ENCODE measurements at regions not wholly inside any gene's neighbourhood (a gene's known extent, or its start where the extent isn't known, plus 50 kb on each side); places are given as distances from the start of the nearest gene placed in this dataset.

- TF ChIP-seq CTCF (IDR thresholded peaks at IDR 0.05; ENCODE audit: low read depth, low read length, poor library complexity, severe bottlenecking): no peak
- no peak for TF ChIP-seq EZH2phosphoT487 (IDR thresholded peaks at IDR 0.05; ENCODE audit: borderline replicate concordance, low read length)
- Histone ChIP-seq H3K27ac (ENCODE audit: low read depth, low read length) (no peak overlapping the region), H3K9me2 (replicated peaks; ENCODE audit: control insufficient read depth, low read length) (no peaks in the 10 kb centered on the region), H3K4me3 (ENCODE audit: low read length) (no peak overlapping the region), H3F3A (ENCODE audit: control insufficient read depth, insufficient read depth) (no peaks in the 10 kb centered on the region), H3K9me3 (ENCODE audit: control insufficient read depth, insufficient read depth, low read length) (no peaks in the 10 kb centered on the region), H3K79me2 (ENCODE audit: control insufficient read depth, low read length) (no peaks in the 10 kb centered on the region), H3K4me1 (ENCODE audit: control insufficient read depth, low read length) (peaks cover 14% of the 10 kb centered on the region), H3K4me2 (ENCODE audit: low read length) (no peak overlapping the region), H3K27me3 (ENCODE audit: control insufficient read depth, low read length) (peaks cover 5% of the 10 kb centered on the region; the same call in 1 of the 2 replicates), H3K36me3 (ENCODE audit: control insufficient read depth, low read length) (no peaks in the 10 kb centered on the region), H4K20me1 (ENCODE audit: control insufficient read depth, insufficient read depth, low read depth, low read length) (no peaks in the 10 kb centered on the region)
Measured at GRCh38 chr11:47911149-47911548, 63.0 kb upstream of the NUP160 start.

- Histone ChIP-seq H3F3A (ENCODE audit: control insufficient read depth, insufficient read depth) (no peaks in the 10 kb centered on the region), H3K27ac (ENCODE audit: low read depth, low read length) (no peak overlapping the region), H4K20me1 (ENCODE audit: control insufficient read depth, insufficient read depth, low read depth, low read length) (no peaks in the 10 kb centered on the region), H3K4me1 (ENCODE audit: control insufficient read depth, low read length) (peaks cover 9% of the 10 kb centered on the region), H3K4me3 (ENCODE audit: low read length) (no peak overlapping the region), H3K9me2 (replicated peaks; ENCODE audit: control insufficient read depth, low read length) (no peaks in the 10 kb centered on the region), H3K4me2 (ENCODE audit: low read length) (no peak overlapping the region), H3K79me2 (ENCODE audit: control insufficient read depth, low read length) (no peaks in the 10 kb centered on the region), H3K27me3 (ENCODE audit: control insufficient read depth, low read length) (peaks cover 5% of the 10 kb centered on the region), H3K36me3 (ENCODE audit: control insufficient read depth, low read length) (no peaks in the 10 kb centered on the region), H3K9me3 (ENCODE audit: control insufficient read depth, insufficient read depth, low read length) (no peaks in the 10 kb centered on the region)
- no peak for TF ChIP-seq CTCF (IDR thresholded peaks at IDR 0.05; ENCODE audit: low read depth, low read length, poor library complexity, severe bottlenecking)
- TF ChIP-seq EZH2phosphoT487 (IDR thresholded peaks at IDR 0.05; ENCODE audit: borderline replicate concordance, low read length): no peak
Measured at GRCh38 chr11:47908198-47908597, 60.0 kb upstream of the NUP160 start.

GRCh38 chr11:47907499-47907898 is 59.3 kb upstream of the NUP160 start:
- TF ChIP-seq CTCF (IDR thresholded peaks at IDR 0.05; ENCODE audit: low read depth, low read length, poor library complexity, severe bottlenecking) (no peak), EZH2phosphoT487 (IDR thresholded peaks at IDR 0.05; ENCODE audit: borderline replicate concordance, low read length) (no peak)
- H3F3A ChIP-seq (ENCODE audit: control insufficient read depth, insufficient read depth): no peaks in the 10 kb centered on the region
- no peaks in the 10 kb centered on the region for H3K9me2 ChIP-seq (replicated peaks; ENCODE audit: control insufficient read depth, low read length)
- H3K79me2 ChIP-seq (ENCODE audit: control insufficient read depth, low read length): no peaks in the 10 kb centered on the region
- H3K27me3 ChIP-seq (ENCODE audit: control insufficient read depth, low read length): peaks cover 4% of the 10 kb centered on the region
- no peak overlapping the region for H3K27ac ChIP-seq (ENCODE audit: low read depth, low read length)
- peaks cover 9% of the 10 kb centered on the region for H3K4me1 ChIP-seq (ENCODE audit: control insufficient read depth, low read length)
- H3K4me3 ChIP-seq (ENCODE audit: low read length): no peak overlapping the region
- H3K4me2 ChIP-seq (ENCODE audit: low read length): no peak overlapping the region
- H3K9me3 ChIP-seq (ENCODE audit: control insufficient read depth, insufficient read depth, low read length): no peaks in the 10 kb centered on the region
- H4K20me1 ChIP-seq (ENCODE audit: control insufficient read depth, insufficient read depth, low read depth, low read length): no peaks in the 10 kb centered on the region
- H3K36me3 ChIP-seq (ENCODE audit: control insufficient read depth, low read length): no peaks in the 10 kb centered on the region

GRCh38 chr11:47906066-47906465 is 57.9 kb upstream of the NUP160 start:
- Histone ChIP-seq H3K9me2 (replicated peaks; ENCODE audit: control insufficient read depth, low read length) (no peaks in the 10 kb centered on the region), H3K79me2 (ENCODE audit: control insufficient read depth, low read length) (no peaks in the 10 kb centered on the region), H3K9me3 (ENCODE audit: control insufficient read depth, insufficient read depth, low read length) (no peaks in the 10 kb centered on the region), H3K27ac (ENCODE audit: low read depth, low read length) (no peak overlapping the region), H3K4me1 (ENCODE audit: control insufficient read depth, low read length) (peaks cover 9% of the 10 kb centered on the region), H3K4me3 (ENCODE audit: low read length) (no peak overlapping the region), H3K27me3 (ENCODE audit: control insufficient read depth, low read length) (no peaks in the 10 kb centered on the region; the same call in 1 of the 2 replicates), H3F3A (ENCODE audit: control insufficient read depth, insufficient read depth) (no peaks in the 10 kb centered on the region), H3K36me3 (ENCODE audit: control insufficient read depth, low read length) (no peaks in the 10 kb centered on the region), H4K20me1 (ENCODE audit: control insufficient read depth, insufficient read depth, low read depth, low read length) (no peaks in the 10 kb centered on the region), H3K4me2 (ENCODE audit: low read length) (no peak overlapping the region)
- TF ChIP-seq EZH2phosphoT487 (IDR thresholded peaks at IDR 0.05; ENCODE audit: borderline replicate concordance, low read length) (no peak), CTCF (IDR thresholded peaks at IDR 0.05; ENCODE audit: low read depth, low read length, poor library complexity, severe bottlenecking) (no peak)
